CD14-positive monocyte (primary cell): ENCODE measurements at regions not wholly inside any gene's neighbourhood (a gene's known extent, or its start where the extent isn't known, plus 50 kb on each side); places are given as distances from the start of the nearest gene placed in this dataset.
"Not testable (repeated sequence)": the region's sequence is repeated elsewhere in the genome, so short reads cannot be mapped to it uniquely, and the experiment has no call there.

Experiments used
- DNase-seq, 3 donors: peaks; one replicate each; pipeline ENCODE4 v3.0.0-alpha.2; 2011 to 2022
- H2AFZ ChIP-seq: 2 replicates; pipeline ENCODE4 v1.6.0; 2012; ENCODE audit warnings: mild to moderate bottlenecking, low read depth, low read length, inconsistent platforms; ENCODE audit not compliant: insufficient read depth, poor library complexity, severe bottlenecking
- H3K27ac ChIP-seq, 2 donors: 1 replicate in 1 of 2; 2 replicates in 1 of 2; pipeline ENCODE4 v1.5.1; 2012 to 2013; ENCODE audit warnings: low read length in 2 of 2, control low read depth in 1 of 2, inconsistent platforms in 1 of 2, low read depth in 1 of 2, mild to moderate bottlenecking in 1 of 2
- H3K27me3 ChIP-seq, 2 donors: one replicate each; pipeline versions ENCODE4 v1.6.0 to v1.6.1; 2011 to 2013; ENCODE audit warnings: low read length in 2 of 2; ENCODE audit not compliant: control insufficient read depth in 2 of 2, insufficient read depth in 2 of 2
- H3K36me3 ChIP-seq, 2 donors: replicated peaks in 1 of 2; 1 replicate in 1 of 2; 2 replicates in 1 of 2; pipeline versions ENCODE4 v1.5.1 to v1.6.1; 2012 to 2013; ENCODE audit warnings: low read length in 2 of 2, control low read depth in 1 of 2, inconsistent platforms in 1 of 2, mild to moderate bottlenecking in 1 of 2; ENCODE audit not compliant: insufficient read depth in 2 of 2, control insufficient read depth in 1 of 2
- H3K4me1 ChIP-seq, 2 donors: 1 replicate in 1 of 2; 2 replicates in 1 of 2; pipeline versions ENCODE4 v1.5.1 to v1.6.1; 2012 to 2013; ENCODE audit warnings: low read length in 2 of 2, control low read depth in 1 of 2, inconsistent platforms in 1 of 2, mild to moderate bottlenecking in 1 of 2, moderate library complexity in 1 of 2; ENCODE audit not compliant: insufficient read depth in 2 of 2, control insufficient read depth in 1 of 2
- H3K4me2 ChIP-seq: replicated peaks from 2 replicates; pipeline ENCODE3; 2012; ENCODE audit warnings: low read length, moderate library complexity, mild to moderate bottlenecking; ENCODE audit not compliant: poor library complexity, severe bottlenecking; ENCODE audit errors: extremely low read depth
- H3K4me3 ChIP-seq, 3 experiments: fragments of 200-600 bp in 1 of 3; sonication (generic) in 1 of 3; replicated peaks in 1 of 3; 1 replicate in 2 of 3; 2 replicates in 1 of 3; pipeline ENCODE4 v1.5.1; 2011 to 2013; ENCODE audit warnings: low read length in 3 of 3, mild to moderate bottlenecking in 3 of 3, control low read depth in 2 of 3, low read depth in 2 of 3, inconsistent platforms in 1 of 3, moderate library complexity in 1 of 3
- H3K79me2 ChIP-seq: 2 replicates; pipeline ENCODE4 v1.6.0; 2012; ENCODE audit warnings: mild to moderate bottlenecking, control low read depth, inconsistent platforms, low read length, moderate library complexity; ENCODE audit not compliant: insufficient read depth
- H3K9ac ChIP-seq: 2 replicates; pipeline ENCODE4 v1.6.0; 2017; ENCODE audit warnings: low read length, mild to moderate bottlenecking; ENCODE audit not compliant: insufficient read depth, poor library complexity, severe bottlenecking
- H3K9me3 ChIP-seq, 2 donors: replicated peaks in 1 of 2; 1 replicate in 1 of 2; 2 replicates in 1 of 2; pipeline versions ENCODE4 v1.5.1 to v1.6.1; 2012 to 2013; ENCODE audit warnings: low read length in 2 of 2, control low read depth in 1 of 2; ENCODE audit not compliant: control insufficient read depth in 1 of 2, insufficient read depth in 1 of 2
- H4K20me1 ChIP-seq: 2 replicates; pipeline ENCODE4 v1.6.0; 2012; ENCODE audit warnings: mild to moderate bottlenecking, low read length, control low read depth, moderate library complexity; ENCODE audit not compliant: insufficient read depth
- H3K27ac Mint-ChIP-seq, 7 donors: one replicate each; pipeline ENCODE4 v1.8.0; 2020; ENCODE audit warnings: mild to moderate bottlenecking in 7 of 7, mixed read lengths in 7 of 7, moderate library complexity in 6 of 7, inconsistent platforms in 2 of 7
- H3K27me3 Mint-ChIP-seq, 3 donors: one replicate each; pipeline ENCODE4 v1.8.0; 2021 to 2022; ENCODE audit warnings: low read depth in 3 of 3, mild to moderate bottlenecking in 3 of 3, mixed read lengths in 3 of 3, moderate library complexity in 3 of 3, inconsistent platforms in 1 of 3
- H3K36me3 Mint-ChIP-seq, 2 donors: one replicate each; pipeline ENCODE4 v1.8.0; 2020; ENCODE audit warnings: mixed read lengths in 2 of 2, inconsistent platforms in 1 of 2, mild to moderate bottlenecking in 1 of 2
- H3K4me1 Mint-ChIP-seq: one replicate; pipeline ENCODE4 v1.8.0; 2020; ENCODE audit warnings: mild to moderate bottlenecking, mixed read lengths
- H3K4me3 Mint-ChIP-seq, 2 donors: one replicate each; pipeline ENCODE4 v1.8.0; 2020; ENCODE audit warnings: mild to moderate bottlenecking in 2 of 2, mixed read lengths in 2 of 2, moderate library complexity in 1 of 2
- H3K9me3 Mint-ChIP-seq, 7 donors: one replicate each; pipeline ENCODE4 v1.8.0; 2020 to 2022; ENCODE audit warnings: mixed read lengths in 7 of 7, mild to moderate bottlenecking in 6 of 7, moderate library complexity in 6 of 7, inconsistent platforms in 2 of 7
- WGBS: methylation state at CpG from one replicate; pipeline ENCODE4 v1.1.5; 2013; ENCODE audit warnings: missing lambda C conversion rate; ENCODE audit not compliant: insufficient coverage; 5-methylcytosine and 5-hydroxymethylcytosine counted together
- intact Hi-C, 2 donors: fragments of 100-400 bp; cut with micrococcal nuclease; formaldehyde crosslinking; loops; one replicate each; pipeline versions ENCODE4 v1.15.0 to v1.15.1; 2023
- TF ChIP-seq, protein P1 (sequence below): fragments of 200-600 bp; IDR thresholded peaks from one replicate; pipeline ENCODE4 v1.8.0; 2022; ENCODE audit warnings: antibody characterized with exemption, mild to moderate bottlenecking

DNA sequence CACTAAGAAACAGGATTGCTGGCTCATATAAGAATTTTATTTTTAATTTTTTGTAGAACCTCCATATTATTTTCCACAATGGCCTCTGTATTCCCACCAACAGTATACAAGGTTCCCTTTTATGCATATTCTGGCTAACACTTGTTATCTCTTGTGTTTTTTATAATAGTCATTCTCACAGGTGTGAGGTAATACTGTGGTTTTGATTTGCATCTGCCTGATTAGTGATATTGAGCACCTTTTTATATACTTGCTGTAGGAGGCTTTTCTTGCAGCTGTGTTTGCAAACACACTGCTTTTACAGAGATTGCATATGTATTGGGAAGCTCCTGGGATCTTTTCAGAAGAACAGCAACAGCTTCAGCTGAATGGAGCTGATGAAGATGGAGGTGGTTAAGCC lies 164.8 kb downstream of the DEPDC1B start:
- H3K79me2 ChIP-seq: no peaks in the 10 kb centered on the region
- H4K20me1 ChIP-seq: no peaks in the 10 kb centered on the region
- H3K4me3 ChIP-seq: no peak overlapping the region
- no peak overlapping the region for H3K9ac ChIP-seq
- TF ChIP-seq, protein P1, sequence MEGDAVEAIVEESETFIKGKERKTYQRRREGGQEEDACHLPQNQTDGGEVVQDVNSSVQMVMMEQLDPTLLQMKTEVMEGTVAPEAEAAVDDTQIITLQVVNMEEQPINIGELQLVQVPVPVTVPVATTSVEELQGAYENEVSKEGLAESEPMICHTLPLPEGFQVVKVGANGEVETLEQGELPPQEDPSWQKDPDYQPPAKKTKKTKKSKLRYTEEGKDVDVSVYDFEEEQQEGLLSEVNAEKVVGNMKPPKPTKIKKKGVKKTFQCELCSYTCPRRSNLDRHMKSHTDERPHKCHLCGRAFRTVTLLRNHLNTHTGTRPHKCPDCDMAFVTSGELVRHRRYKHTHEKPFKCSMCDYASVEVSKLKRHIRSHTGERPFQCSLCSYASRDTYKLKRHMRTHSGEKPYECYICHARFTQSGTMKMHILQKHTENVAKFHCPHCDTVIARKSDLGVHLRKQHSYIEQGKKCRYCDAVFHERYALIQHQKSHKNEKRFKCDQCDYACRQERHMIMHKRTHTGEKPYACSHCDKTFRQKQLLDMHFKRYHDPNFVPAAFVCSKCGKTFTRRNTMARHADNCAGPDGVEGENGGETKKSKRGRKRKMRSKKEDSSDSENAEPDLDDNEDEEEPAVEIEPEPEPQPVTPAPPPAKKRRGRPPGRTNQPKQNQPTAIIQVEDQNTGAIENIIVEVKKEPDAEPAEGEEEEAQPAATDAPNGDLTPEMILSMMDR: no peak
- H3K4me3 Mint-ChIP-seq: no peak overlapping the region
- no peak overlapping the region for H3K27ac ChIP-seq
- intact Hi-C loops: no loop called here
- H3K27me3 ChIP-seq: no peaks in the 10 kb centered on the region
- no peak for DNase-seq
- peaks cover 13 to 24% of the 10 kb centered on the region in 2 donors for H3K4me1 ChIP-seq
- H3K9me3 ChIP-seq: peaks cover 0 to 5% of the 10 kb centered on the region in 2 donors
- H3K36me3 ChIP-seq: no peaks in the 10 kb centered on the region
- H3K27me3 Mint-ChIP-seq: peaks cover 0 to 3% (median 2%) of the 10 kb centered on the region in 3 donors
- H3K27ac Mint-ChIP-seq: no peak overlapping the region
- no peak overlapping the region for H3K4me2 ChIP-seq
- peaks cover 0 to 12% (median 6%) of the 10 kb centered on the region in 7 donors for H3K9me3 Mint-ChIP-seq
- peaks cover 0 to 2% of the 10 kb centered on the region in 2 donors for H3K36me3 Mint-ChIP-seq
- H2AFZ ChIP-seq: no peak overlapping the region
- peaks cover 24% of the 10 kb centered on the region for H3K4me1 Mint-ChIP-seq

DNA sequence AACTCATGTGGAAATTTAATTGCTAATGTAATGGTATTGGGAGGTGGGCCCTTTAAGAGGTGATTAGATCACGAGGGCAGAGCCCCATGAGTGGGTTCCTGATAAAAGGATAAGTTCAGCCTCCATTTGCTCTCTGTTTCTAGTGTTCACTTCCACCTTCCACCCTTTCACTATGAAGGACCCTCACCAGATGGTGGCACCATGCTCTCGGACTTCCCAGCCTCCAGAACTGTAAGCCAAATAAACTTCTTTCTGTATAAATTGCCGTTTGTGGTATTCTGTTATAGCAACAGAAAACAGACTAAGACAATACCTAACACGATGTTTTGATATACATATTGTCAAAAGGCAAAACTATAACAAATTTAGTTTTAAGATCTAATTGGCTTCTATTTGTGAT lies 166.2 kb downstream of the DEPDC1B start:
- Histone ChIP-seq H3K4me3 (no peak overlapping the region), H3K4me1 (peaks cover 6 to 10% of the 10 kb centered on the region in 2 donors), H4K20me1 (no peaks in the 10 kb centered on the region), H3K27me3 (no peaks in the 10 kb centered on the region), H3K79me2 (no peaks in the 10 kb centered on the region), H2AFZ (no peak overlapping the region), H3K9ac (no peak overlapping the region), H3K4me2 (no peak overlapping the region), H3K36me3 (no peaks in the 10 kb centered on the region), H3K27ac (no peak overlapping the region), H3K9me3 (peaks cover 0 to 5% of the 10 kb centered on the region in 2 donors)
- H3K4me1 Mint-ChIP-seq: peaks cover 16% of the 10 kb centered on the region
- peak overlapping the region in 1 of 7 donors; percentile 58 for H3K27ac Mint-ChIP-seq
- peaks cover 0 to 2% of the 10 kb centered on the region in 2 donors for H3K36me3 Mint-ChIP-seq
- DNase-seq: no peak
- TF ChIP-seq, protein P1: no peak
- no peaks in the 10 kb centered on the region for H3K27me3 Mint-ChIP-seq
- peaks cover 0 to 12% (median 6%) of the 10 kb centered on the region in 7 donors for H3K9me3 Mint-ChIP-seq
- no peak overlapping the region for H3K4me3 Mint-ChIP-seq
- WGBS: no CpG with 5 or more reads among the region's 4 CpGs
- intact Hi-C loops: no loop called here

- H2AFZ ChIP-seq, H3K27ac ChIP-seq, H3K79me2 ChIP-seq, H3K4me1 ChIP-seq, H3K4me1 Mint-ChIP-seq, H3K9me3 ChIP-seq, H3K4me2 ChIP-seq, H3K27me3 ChIP-seq, H3K27me3 Mint-ChIP-seq, H3K4me3 ChIP-seq, H3K36me3 Mint-ChIP-seq, H3K4me3 Mint-ChIP-seq, DNase-seq, H3K9ac ChIP-seq, H3K36me3 ChIP-seq, H4K20me1 ChIP-seq, intact Hi-C loops: not testable (repeated sequence)
- Mint-ChIP-seq H3K27ac (peak overlapping the region in 1 of 7 donors; percentile 50), H3K9me3 (peaks cover 0 to 12% (median 6%) of the 10 kb centered on the region in 7 donors)
- WGBS: 100% methylated on average over 4 of the region's 5 CpGs
Measured at GRCh38 chr5:60532796-60533195, 167.2 kb downstream of the DEPDC1B start.
